Endodermal cell (in vitro differentiated cells): ENCODE measurements at regions not wholly inside any gene's neighbourhood (a gene's known extent, or its start where the extent isn't known, plus 50 kb on each side); places are given as distances from the start of the nearest gene placed in this dataset.
A peak's percentile ranks its signal among the peaks of the same experiment; 100 is the strongest.

Experiments used
- DNase-seq: peaks from one replicate; pipeline ENCODE4 v3.0.0-alpha.2; 2017
- H3K27ac ChIP-seq: 2 replicates; pipeline ENCODE4 v1.5.1; 2013; ENCODE audit warnings: mild to moderate bottlenecking, low read depth, low read length, moderate library complexity
- H3K27me3 ChIP-seq: 2 replicates; pipeline ENCODE4 v1.6.1; 2013; ENCODE audit warnings: mild to moderate bottlenecking, low read length, moderate library complexity; ENCODE audit not compliant: insufficient read depth, control insufficient read depth, poor library complexity, severe bottlenecking
- H3K36me3 ChIP-seq: 2 replicates; pipeline ENCODE4 v1.7.0; 2013; ENCODE audit warnings: mild to moderate bottlenecking, low read length, moderate library complexity; ENCODE audit not compliant: control insufficient read depth, insufficient read depth
- H3K4me1 ChIP-seq: one replicate; pipeline ENCODE4 v1.7.0; 2013; ENCODE audit warnings: low read length; ENCODE audit not compliant: control insufficient read depth, insufficient read depth
- H3K4me3 ChIP-seq: 2 replicates; pipeline ENCODE4 v1.5.1; 2013; ENCODE audit warnings: mild to moderate bottlenecking, low read length, moderate library complexity
- H3K9ac ChIP-seq: 2 replicates; pipeline ENCODE4 v1.6.1; 2013; ENCODE audit warnings: mild to moderate bottlenecking, low read length, moderate library complexity; ENCODE audit not compliant: poor library complexity, severe bottlenecking; ENCODE audit errors: extremely low read depth
- H3K9me3 ChIP-seq: 2 replicates; pipeline ENCODE4 v1.6.1; 2013; ENCODE audit warnings: mild to moderate bottlenecking, low read length, moderate library complexity; ENCODE audit not compliant: control insufficient read depth
- H3K27ac Mint-ChIP-seq: 2 replicates; pipeline ENCODE4 v1.8.0; 2020; ENCODE audit warnings: mixed read lengths
- H3K27me3 Mint-ChIP-seq: 2 replicates; pipeline ENCODE4 v1.8.0; 2021; ENCODE audit warnings: mild to moderate bottlenecking, mixed read lengths; ENCODE audit not compliant: insufficient read depth
- H3K36me3 Mint-ChIP-seq: 2 replicates; pipeline ENCODE4 v1.8.0; 2020; ENCODE audit warnings: low read depth, mixed read lengths
- H3K4me1 Mint-ChIP-seq: 2 replicates; pipeline ENCODE4 v1.8.0; 2020; ENCODE audit warnings: mixed read lengths
- H3K4me3 Mint-ChIP-seq: 2 replicates; pipeline ENCODE4 v1.8.0; 2020; ENCODE audit warnings: mild to moderate bottlenecking, moderate library complexity, mixed read lengths
- H3K9me3 Mint-ChIP-seq: 2 replicates; pipeline ENCODE4 v1.8.0; 2020; ENCODE audit warnings: mild to moderate bottlenecking, mixed read lengths
- WGBS, 2 experiments: methylation state at CpG; one replicate each; pipeline versions ENCODE4 v1.1.5 to v1.1.7; 2013; ENCODE audit warnings: missing lambda C conversion rate in 2 of 2, mixed read lengths in 1 of 2; ENCODE audit not compliant: insufficient coverage in 1 of 2, insufficient read length in 1 of 2; 5-methylcytosine and 5-hydroxymethylcytosine counted together
- TF ChIP-seq, protein P1 (sequence below): fragments of 200-600 bp; sonication (generic); conservative IDR thresholded peaks from 2 replicates; pipeline ENCODE4 v1.5.0; 2021; ENCODE audit warnings: antibody characterized with exemption, mild to moderate bottlenecking

DNA sequence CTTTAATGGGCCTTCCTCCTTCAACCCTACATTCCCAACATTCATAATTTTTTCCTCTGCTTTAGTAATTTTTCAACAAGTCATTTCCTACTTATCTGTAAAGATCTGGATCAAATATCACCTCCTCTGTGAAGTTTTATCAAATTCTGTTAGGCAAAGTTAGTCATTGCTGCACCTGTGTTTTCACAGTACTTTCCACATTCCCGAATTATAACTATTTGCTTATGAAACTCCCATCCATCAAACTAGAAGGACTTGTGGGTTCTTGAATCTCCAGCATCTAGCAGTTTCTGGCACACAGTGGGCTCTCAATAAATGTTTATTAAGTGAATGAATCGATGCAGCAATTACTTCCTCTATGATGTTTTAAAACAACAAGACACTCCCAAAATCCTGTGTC is 257.6 kb downstream of the HDGFL1 start:
- Histone ChIP-seq H3K4me3 (no peak overlapping the region), H3K36me3 (no peaks in the 10 kb centered on the region), H3K9ac (no peak overlapping the region), H3K27me3 (no peaks in the 10 kb centered on the region), H3K9me3 (no peaks in the 10 kb centered on the region), H3K27ac (peak overlapping the region; percentile 85), H3K4me1 (no peaks in the 10 kb centered on the region)
- Mint-ChIP-seq H3K4me1 (peaks cover 10% of the 10 kb centered on the region), H3K36me3 (no peaks in the 10 kb centered on the region), H3K27ac (no peak overlapping the region), H3K4me3 (no peak overlapping the region), H3K27me3 (no peaks in the 10 kb centered on the region), H3K9me3 (no peaks in the 10 kb centered on the region)
- TF ChIP-seq, protein P1, sequence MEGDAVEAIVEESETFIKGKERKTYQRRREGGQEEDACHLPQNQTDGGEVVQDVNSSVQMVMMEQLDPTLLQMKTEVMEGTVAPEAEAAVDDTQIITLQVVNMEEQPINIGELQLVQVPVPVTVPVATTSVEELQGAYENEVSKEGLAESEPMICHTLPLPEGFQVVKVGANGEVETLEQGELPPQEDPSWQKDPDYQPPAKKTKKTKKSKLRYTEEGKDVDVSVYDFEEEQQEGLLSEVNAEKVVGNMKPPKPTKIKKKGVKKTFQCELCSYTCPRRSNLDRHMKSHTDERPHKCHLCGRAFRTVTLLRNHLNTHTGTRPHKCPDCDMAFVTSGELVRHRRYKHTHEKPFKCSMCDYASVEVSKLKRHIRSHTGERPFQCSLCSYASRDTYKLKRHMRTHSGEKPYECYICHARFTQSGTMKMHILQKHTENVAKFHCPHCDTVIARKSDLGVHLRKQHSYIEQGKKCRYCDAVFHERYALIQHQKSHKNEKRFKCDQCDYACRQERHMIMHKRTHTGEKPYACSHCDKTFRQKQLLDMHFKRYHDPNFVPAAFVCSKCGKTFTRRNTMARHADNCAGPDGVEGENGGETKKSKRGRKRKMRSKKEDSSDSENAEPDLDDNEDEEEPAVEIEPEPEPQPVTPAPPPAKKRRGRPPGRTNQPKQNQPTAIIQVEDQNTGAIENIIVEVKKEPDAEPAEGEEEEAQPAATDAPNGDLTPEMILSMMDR = no peak
- WGBS, 2 experiments = 96 to 100% methylated on average over 2 of the region's 2 CpGs
- DNase-seq = no peak

DNA sequence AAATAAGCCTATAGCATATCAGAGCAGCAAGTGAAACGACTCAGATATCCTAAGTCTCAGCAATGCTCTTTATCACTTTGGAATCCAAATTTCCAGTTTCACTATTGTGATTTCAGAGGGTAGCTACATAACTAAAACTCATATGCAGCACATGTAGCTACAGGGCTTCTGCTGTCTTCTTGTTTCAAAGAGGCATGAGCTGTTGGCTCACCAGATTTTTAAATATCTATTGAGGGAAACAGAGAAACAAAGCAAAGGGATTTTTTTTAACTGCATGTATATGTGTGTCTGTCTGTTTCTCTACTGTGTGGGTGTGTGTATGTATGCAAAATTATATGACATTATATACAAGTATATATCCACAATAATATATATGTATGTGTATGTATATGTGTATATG is 258.4 kb downstream of the HDGFL1 start:
- no peaks in the 10 kb centered on the region for H3K36me3 Mint-ChIP-seq

DNA sequence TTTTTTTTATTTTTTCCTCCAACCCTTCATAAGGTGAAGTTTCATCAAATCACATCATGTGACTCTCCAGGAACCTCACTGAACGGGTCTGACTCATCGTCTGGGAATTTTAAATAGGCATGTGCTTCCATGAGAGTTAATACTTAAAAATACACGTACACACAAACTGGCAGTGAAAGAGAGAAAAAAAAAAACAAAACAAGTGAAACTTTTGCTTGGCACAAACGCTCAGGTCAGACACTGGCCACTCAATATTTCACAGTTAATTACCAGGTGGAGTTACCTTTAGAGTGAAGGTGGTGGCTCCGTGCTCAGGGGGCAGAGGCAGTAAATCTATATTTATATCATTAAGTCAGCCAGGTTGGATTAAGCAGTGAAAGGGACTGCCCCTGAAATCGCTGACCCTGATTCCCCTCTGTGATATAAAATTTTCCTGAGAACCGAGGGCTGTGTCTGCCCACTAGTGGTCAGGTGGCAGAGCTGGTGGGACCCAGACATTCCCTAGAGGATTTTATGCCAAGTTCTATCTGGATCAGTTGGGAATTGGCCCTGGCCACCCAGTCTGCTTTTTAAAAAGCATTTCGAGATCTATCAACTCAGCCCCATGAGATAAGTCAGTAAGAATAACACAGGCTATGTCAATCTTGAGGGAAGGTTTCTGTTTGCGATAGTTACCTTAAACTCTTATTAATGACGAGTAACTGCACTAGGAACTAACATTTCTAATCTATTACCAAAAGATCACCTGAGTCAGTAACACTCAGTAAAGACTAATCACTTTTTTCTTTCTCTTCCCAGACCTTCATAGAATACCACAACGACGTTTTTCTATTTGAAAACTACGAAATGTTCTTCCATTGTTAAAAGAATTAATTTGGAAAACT is 259.1 kb downstream of the HDGFL1 start:
- Mint-ChIP-seq H3K9me3 (no peaks in the 10 kb centered on the region), H3K36me3 (no peaks in the 10 kb centered on the region), H3K27me3 (no peaks in the 10 kb centered on the region), H3K4me3 (peak overlapping the region; percentile 16), H3K4me1 (peaks cover 10% of the 10 kb centered on the region), H3K27ac (peak overlapping the region; percentile 95)
- WGBS, 2 experiments = 37 to 64% methylated on average over 3 to 13 of the region's 13 CpGs
- peak overlapping the region; percentile 97 for H3K27ac ChIP-seq
- no peaks in the 10 kb centered on the region for H3K4me1 ChIP-seq
- H3K4me3 ChIP-seq = peak overlapping the region; percentile 38
- H3K9me3 ChIP-seq = no peaks in the 10 kb centered on the region
- no peaks in the 10 kb centered on the region for H3K27me3 ChIP-seq
- peak; percentile 81 for DNase-seq
- peak overlapping the region; percentile 54 for H3K9ac ChIP-seq
- TF ChIP-seq, protein P1 = peak; percentile 91
- H3K36me3 ChIP-seq = no peaks in the 10 kb centered on the region

More for the DNA sequence above, 258.4 kb downstream of the HDGFL1 start:
- DNase-seq = no peak
- no peak overlapping the region for H3K27ac Mint-ChIP-seq
- H3K27me3 Mint-ChIP-seq = no peaks in the 10 kb centered on the region
- TF ChIP-seq, protein P1 = no peak
- H3K4me3 ChIP-seq = no peak overlapping the region
- H3K4me3 Mint-ChIP-seq = no peak overlapping the region
- H3K27me3 ChIP-seq = no peaks in the 10 kb centered on the region
- H3K9me3 ChIP-seq = no peaks in the 10 kb centered on the region
- peaks cover 10% of the 10 kb centered on the region for H3K4me1 Mint-ChIP-seq
- peak overlapping the region; percentile 85 for H3K27ac ChIP-seq
- no peaks in the 10 kb centered on the region for H3K9me3 Mint-ChIP-seq
- WGBS, 2 experiments = 69 to 71% methylated on average over 1 of the region's 1 CpG
- H3K36me3 ChIP-seq = no peaks in the 10 kb centered on the region
- H3K9ac ChIP-seq = no peak overlapping the region
- H3K4me1 ChIP-seq = no peaks in the 10 kb centered on the region
